ENCODE measurements at regions not wholly inside any gene's neighbourhood (a gene's known extent, or its start where the extent isn't known, plus 50 kb on each side); places are given as distances from the start of the nearest gene placed in this dataset.

DNA sequence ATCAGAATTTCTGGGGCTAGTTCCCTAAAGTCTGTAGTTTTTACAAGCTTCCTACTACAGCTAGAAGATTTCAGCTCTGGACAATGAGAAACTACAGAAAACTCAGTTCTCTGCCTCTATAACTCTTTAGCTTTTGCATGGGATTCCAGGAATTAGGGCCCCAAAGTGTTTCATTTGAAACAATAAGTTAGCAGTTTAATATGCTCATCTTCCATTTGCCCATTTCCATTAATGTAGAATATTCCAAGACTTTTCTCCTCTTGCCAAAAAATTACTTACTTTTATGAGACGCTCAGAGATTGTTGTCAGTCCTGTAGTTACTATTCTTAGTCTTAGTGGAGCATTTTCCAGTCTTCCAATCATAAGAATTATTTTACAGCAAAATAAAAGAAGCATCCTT lies 719.9 kb downstream of the ADGRL2 start:
- no peak for DNase-seq

DNA sequence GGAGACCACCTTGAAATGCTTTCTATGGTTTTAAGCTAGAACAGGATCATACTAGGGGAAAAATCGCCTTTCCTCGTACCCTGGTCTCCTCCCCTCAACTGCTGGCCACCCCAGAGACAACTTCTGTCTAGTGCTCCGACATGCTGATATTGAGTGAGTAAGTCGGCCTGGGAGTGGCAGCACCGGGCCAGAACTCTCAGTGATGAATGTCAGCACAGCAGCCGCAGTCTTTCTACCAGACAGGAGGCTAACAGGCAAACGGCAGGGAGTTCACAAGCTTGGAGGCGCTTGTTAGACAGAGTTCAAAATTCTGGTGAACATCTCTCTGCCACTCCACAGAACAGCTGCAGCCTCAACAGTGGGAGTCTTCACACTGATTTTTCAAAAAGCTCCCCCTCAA lies 716.9 kb downstream of the ADGRL2 start:
- no peak for DNase-seq

DNA sequence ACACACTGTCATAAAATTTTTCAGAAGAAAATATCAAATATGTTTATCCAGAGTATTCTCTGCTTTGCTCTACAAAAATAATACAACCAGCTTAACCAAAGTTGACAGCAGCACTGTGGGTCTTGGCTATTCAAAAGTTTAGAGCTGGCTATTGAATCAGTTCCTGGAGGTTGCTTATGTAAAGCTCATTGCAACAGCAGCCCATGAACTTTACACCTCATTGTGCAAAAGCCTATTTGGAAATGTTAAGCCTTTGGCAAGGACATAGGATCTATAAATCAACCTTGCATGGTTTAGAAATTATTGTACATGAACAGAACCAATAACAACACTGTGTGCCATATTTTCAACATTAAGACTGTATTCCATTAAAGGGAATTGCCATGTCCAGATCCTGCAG lies 714.9 kb downstream of the ADGRL2 start:
- DNase-seq: no peak

DNA sequence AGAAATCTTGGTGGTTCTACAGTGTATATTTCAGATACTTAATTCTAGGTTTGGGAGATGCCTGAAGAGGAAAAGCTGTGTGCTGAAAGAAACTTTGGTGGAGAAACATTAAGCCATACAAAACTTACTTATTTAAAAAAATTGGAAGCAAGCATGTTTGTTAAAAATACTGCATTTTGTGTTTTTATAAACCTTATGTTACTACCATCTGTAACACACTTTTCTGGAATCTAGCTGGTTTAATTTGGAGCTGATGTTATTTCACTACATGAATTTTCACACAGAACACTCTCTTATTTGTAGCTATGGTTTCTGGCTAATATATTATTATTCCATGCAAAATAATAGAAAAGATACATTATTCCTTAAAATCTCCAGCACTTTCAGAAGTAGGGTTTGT lies 710.7 kb downstream of the ADGRL2 start:
- DNase-seq: no peak

DNA sequence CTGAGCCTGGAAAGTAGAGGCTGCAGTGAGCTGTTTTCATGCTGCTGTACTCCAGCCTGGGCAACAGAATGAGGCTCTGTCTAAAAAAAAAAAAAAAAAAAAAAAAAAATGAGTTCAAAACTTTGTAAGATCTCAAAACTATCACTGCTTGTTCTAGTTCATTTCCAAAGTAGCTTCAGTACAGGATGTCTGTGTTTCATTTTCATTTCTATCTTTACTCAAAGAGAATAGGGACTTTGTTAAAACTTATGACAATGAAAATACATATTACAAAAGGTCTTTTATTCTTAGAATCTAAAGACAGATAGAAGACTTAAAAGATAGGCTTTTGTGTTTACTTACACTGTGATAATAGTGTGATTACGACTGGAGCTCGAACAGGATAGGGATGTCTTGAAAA lies 709.7 kb downstream of the ADGRL2 start:
- DNase-seq: no peak

DNA sequence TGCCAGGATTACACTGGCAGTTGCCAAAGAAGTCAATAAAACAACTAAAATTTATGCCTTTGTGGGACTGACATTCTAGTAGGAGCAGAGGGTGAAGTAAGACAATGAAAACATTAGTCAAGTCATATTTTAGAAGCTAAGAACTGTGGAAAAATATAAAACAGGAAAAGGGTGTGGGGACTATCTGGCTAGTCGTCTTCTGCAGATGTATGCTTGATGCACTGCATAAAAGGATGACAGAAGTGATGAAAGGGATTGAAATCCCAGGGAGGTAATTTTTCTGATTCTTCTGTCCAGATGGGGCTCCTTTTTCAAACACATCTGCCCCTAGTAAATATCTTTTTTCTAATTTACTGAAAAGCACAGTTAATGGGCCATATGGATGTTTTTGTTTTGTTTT lies 706.3 kb downstream of the ADGRL2 start:
- DNase-seq: no peak

DNA sequence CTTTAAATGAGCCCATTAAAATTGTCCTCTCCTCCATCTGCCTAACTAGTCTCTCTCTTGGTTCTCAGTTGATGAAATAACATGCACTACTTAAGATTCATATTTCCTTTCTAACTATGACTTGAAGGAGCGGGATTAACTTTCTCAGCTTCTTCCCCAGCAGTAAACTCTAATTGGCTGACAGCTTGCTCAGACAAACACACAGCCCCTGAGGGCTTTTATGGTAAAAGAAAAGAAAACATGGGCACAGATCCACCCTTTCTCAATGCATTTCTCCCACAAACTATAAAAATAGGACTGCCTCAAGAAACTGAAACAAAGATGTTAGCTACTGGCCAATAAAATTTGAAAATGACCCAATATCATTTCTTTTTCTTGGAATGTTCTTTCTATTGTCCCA lies 703.1 kb downstream of the ADGRL2 start:
- no peak for DNase-seq

DNA sequence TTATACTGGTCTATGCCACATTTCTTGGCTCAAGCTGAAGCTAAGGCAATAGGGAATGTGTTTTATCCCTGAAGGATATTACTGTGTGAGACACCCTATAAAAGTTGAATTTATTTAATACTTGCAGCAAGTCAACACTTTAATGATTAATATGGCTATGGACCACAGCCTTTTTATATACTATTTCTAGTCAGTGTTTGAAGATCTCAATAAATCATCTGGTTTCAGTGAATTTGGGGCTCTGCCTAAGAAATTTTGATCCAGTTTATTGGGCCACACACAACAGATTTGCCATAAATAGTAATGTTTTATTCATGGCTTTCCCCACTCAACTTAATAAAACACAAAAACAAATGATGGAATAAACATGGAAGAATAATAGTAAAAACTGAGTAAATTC lies 698.3 kb downstream of the ADGRL2 start:
- DNase-seq: no peak

DNA sequence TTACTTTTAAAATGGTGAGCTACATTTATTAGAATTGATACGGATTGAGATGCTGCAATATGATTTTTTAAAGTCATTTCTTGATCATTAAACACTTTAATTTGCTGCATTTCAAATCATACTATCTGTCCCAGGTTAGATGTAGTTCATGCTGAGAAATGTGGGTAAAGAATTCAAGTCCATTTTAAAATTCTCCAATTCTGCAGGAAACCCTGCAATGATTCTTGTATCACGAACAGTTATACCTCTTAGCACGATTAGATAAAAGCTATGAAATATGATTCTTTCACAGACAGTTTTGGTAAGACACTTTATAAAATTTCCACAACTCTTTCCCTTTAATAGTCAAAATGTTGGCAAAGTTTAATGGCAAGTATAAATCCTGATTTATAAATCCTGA lies 693.4 kb downstream of the ADGRL2 start:
- DNase-seq: no peak

DNA sequence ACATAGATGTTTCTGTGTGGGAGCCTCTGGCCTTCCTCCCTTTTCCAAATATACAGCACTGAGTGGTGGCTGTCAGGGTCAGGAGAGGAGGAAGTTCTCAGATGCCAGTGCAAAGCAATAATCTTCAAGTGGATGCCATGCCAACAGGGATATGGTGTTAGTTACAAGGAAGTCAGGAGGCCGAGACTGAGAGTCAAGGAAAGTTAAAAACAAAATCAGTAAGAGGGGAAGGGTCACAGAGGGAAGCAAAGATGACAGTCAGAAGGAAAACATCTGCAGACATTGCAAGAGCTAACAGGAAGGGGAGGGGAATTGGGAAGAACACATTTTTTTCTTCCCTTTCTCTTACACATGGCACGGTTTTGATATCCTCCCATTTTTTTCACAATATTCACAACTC lies 691.4 kb downstream of the ADGRL2 start:
- DNase-seq: no peak

DNA sequence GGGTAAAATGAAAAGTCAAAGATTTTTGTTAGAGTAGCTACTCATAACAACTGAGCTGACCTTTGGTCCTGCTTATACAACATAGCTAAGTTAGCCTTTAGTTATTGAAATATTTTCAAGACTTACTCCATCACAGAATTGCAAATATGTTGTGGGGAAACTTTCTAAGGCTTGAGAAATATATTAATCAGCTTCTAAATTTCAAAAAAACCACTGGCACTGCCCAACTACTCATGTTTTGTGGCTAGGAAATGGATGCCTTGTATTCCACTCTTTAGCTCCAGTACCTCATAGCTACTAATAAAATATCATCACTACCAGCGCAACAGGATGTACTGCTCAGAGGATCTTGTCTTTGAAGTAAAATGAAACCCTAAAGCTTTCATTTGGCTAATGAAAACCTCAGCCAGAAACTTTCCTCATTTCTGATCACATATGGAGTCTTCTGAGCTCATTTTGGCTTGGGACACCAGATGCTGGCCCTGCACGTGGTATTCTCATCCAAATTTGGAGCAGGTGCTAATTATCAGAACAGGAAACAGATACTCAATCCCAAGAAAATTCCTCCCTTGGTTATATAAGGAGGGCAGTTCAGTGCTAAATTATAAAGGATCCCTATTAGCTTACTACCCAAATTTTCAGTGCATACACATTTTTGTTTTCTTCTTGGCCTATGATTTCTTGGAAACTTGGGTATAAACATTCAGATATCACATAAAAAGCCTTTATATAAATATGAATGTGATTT lies 690.7 kb downstream of the ADGRL2 start:
- no peak for DNase-seq

DNA sequence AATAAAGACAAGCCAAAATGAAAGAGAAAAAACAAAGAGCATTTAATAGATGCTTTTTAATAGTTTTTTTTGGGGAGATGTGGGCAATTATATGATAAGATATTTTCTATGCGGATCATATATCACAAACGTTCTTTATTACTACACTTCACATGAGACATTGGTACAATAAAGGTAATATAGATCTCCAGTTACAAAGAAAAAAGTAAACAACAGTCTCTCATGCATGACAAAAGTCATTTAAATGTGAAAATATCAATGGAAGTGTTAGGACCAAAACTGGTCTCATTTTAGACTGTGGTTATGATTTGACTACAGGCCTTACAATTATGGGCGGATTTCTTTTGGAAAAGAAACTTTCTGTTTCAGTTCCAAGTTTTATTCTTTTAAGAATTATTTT lies 687.0 kb downstream of the ADGRL2 start:
- DNase-seq: no peak

DNA sequence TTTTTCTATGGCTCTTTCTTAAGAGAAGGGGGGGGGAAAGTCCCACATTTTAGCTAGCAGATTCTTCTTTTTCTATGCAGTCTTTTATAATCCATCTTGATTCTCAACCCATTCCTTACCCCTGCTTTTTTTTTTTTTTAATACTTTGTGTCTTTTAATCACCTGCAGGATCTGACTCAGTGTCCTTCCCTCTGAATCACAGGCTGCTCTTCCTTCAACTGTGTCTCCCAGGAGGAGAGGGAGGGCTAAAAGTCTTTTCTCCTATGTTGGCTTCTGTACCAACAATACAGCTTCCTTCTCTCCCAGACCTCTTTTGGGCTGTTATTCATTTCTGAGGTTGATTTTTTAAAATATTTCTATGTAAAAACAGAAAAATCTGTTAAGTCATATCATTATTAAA lies 686.2 kb downstream of the ADGRL2 start:
- no peak for DNase-seq

DNA sequence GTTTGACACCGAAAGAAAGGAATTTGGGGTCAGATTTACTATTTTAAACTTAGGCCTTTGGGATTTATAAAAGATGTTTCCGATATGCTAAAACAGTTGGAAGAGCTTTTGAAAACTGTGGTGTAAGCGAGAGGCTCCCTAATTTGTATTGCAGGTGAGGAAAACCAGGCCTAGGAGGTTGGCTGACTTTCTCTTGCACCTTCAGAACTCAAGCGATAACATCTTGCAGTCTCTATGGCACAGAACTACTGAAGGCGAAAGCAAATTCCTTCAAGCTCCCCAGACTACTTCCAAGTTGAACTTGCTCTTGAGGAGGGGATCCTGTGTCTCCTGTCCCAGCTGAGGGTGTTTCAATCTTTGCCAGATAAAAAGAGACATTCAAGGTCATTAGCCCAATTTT lies 685.7 kb downstream of the ADGRL2 start:
- no peak for DNase-seq

DNA sequence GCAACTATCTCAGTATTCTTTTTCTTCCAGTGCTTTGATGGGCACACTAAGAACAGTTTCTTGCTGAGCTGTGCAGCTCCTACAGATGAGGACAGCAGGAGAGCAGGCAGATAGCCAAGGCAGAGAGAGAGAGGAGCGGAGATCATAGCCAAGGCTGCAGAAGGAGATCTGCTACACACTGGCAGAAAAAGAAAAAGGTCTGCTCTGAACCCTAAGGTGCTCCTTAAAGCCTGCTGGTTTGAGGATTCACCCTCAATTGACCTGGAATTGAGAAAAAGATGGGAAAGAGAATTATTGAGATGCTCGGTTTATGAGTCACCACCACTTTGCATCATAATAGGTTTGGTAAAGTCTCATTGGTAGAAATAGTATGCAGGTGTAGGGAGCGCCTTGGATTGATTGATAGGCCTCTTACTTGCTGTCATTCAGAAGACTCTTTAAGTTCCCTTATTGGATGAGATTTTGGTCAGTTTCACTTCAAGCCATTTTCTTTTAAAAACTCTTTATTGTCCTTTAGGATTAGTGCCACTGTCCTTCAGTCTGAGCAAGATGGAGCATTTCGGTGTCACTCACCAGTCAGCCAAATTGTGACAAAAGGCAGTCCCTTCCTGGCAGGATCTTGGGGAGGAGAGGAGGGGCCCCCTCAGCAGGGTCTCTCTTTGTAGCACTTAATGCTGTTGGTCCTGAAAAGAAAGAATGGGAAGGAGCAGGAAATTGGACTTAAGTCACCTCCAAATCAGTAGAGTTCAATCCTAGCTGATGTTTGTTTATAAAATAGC lies 685.0 kb downstream of the ADGRL2 start:
- no peak for DNase-seq

DNA sequence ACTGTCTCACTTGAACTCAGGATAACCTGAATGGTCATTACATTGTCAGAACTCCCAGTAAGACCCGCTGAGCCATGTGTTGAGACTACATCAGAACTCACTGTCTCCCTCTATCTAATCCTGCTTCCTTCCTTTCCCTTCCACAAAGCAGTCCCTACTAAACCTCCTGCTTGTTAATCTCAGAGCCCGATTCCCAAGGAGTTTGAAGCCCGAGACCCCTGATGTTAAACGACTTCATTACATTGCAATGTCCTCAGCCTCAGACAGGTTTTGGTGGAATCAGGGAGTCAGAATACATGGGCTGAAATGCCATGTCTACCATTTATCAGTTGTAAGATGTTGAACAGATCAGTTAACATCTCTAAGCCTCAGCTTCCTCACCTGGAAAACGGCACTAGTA lies 682.4 kb downstream of the ADGRL2 start:
- DNase-seq: no peak

DNA sequence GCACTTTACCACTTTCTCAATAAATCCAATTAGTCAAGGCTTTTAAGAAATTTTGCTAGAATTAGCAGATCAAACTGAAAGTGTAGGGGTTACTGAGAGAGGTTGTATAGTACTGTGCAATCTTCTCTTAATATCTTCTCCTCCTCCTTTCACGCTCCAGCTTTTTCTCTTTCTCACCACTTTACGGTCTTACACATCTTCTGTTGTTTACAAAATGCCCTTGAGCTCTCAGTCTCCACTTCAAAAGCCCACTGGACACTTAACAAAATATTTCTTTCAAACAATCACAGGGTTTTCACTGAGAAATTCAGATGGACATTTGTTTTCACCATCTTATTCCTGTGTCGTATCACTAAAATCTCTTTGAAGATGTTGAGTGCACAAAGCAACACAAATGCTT lies 678.2 kb downstream of the ADGRL2 start:
- DNase-seq: no peak

DNA sequence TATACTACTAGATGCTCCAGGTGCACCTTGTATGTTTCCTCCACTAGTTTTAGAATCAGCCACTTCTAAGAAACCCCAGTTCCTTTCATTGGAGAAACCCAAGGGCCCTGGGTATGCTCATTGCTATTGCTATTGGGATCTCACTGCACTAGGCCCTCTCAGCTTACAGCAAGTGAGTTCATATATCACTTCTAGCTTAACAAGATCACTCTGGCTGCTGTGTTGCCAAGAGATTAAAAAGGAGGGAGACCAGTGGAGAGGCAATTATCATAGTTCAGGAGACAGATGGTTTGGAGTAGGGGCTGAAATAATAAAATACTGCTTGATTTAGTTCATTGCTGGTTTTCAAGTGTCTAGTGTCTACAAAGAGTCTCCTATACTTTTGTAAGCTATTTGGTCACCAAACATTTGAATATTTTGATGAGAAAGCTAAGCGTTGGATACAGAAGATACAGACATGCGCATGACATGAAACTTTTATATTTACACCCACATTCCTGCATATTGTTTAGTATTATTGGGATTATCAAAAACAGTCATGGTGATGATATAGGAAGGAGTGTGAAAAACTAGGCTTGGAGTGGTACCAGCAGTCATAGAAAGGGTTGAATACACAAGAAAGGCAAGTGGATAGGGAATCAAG lies 671.9 kb downstream of the ADGRL2 start:
- no peak for DNase-seq

DNA sequence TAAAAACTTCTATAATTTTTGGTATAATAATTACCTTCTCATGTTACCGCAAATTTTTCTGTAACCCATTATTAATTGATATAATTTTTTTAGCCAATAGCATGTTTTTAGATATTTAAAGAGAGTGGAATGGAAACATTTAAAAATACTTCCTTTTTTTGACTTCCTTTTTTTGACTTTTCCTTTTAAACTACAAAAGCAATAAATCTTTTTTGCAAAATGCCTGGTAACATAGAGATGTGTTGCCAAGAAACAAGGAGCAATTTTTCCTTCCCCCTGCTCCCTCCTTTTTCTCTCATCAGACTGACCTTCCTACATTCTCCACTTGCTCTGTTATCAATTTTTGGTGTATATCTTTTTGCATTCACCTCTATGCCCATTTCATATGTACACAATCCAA lies 666.2 kb downstream of the ADGRL2 start:
- DNase-seq: no peak

DNA sequence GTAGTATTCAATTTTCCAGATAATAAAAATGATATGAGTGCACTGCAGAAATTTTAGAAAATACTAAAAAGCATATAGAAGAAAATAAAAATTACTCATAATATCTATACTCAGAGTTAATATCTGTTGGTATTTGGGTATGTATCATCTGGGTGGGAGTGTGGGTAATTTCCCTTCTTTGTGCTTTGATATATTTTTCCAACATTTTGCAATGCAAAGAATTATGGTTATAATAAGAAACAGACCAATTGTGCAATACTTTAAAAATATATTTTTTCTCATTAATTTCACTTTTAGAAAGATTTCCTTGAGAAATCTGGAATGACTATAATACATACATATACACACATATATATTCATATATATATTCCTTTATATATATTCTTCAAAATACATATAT lies 665.7 kb downstream of the ADGRL2 start:
- DNase-seq: no peak

DNA sequence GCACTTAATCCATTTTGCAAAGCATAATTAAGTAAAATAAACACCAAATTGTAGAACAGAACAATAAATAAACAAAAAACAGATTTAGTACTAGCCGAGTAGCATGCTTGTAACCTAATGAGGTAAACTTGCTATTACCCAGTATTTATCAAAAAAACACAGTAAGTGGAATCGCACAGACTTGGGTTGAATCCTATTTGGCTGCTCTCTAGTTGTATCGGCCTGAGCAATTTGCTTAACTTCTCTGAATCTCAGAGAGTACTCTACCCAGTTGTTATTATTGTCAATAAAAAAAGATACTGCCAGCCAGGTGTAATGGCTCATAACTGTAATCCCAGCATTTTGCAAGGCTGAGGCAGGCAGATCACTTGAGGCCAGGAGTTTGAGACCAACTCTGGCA lies 664.3 kb downstream of the ADGRL2 start:
- no peak for DNase-seq

DNA sequence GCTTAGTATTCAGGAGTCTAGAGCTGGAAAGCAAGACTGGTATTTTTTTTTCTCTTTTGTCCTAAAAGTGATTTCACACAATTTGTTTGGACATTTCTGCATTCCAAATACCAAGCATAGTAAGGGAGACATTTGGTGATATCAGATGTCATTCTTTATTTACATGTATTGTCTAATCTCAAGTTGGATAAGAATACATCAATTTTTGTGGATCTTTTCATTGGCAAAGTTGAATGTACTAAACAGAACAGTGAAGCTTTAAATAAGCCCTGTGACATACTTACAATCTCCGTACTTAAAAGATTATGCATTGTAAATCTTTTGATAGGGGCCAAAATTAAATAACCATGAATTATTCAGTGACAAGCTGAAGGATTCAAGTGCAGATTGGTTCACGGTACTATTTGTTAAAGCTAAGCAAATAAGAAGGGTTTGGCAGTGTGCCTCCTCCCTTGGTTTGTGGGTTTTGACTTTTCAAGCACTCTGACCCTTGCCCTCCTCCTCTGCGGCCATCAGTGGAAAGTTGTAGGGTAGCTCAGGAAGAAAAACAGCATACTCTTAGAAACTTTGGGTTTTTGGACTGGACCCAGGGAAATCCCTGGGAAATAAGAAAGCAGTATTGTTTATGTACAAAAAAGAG lies 663.7 kb downstream of the ADGRL2 start:
- DNase-seq: no peak

DNA sequence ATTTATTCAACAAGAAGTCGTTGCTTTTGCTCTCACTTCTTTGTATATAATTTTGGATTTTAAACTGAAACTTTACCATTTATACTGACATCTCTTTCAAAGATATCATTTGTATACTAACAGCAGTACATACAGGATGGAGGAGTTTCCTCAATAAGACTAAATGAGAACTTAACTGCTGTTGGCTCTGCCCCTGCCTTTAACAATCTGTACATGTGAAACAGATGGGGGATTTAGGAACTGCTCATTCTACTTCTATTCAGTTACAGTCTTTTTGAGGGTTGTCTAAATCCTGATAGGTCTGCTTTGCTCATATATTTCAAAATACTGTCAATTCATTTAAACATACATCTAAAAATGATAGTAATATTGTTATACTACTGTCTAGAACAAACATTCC lies 663.2 kb downstream of the ADGRL2 start:
- DNase-seq: no peak

DNA sequence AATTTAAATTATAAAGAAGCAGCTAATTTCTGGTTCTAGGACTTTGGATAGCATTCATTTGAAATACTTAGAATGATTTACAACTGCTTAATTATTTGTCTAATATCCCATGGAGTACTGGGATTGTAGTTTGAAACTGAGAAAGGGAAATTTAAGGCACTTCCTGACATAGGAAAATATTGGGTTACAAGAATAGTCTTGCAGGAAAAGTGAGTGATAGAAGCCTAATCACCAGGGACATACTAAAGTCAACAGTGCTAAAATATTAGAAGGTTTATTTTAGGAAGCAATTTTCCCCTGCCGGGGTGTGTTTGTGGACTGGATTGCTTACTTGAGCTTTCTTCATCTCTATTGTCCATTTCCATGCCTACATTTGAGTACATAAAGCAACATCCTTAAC lies 661.6 kb downstream of the ADGRL2 start:
- no peak for DNase-seq

Data from NK-92 treated with Interleukin-12 subunit alpha and Interleukin-12 subunit beta, amount 100 ng/mL, for 24 hours (cell line).